ENCODE measurements at regions not wholly inside any gene's neighbourhood (a gene's known extent, or its start where the extent isn't known, plus 50 kb on each side); places are given as distances from the start of the nearest gene placed in this dataset.

GRCh38 chr5:153432583-153432982 lies 57.9 kb upstream of the GRIA1 start:
- Mint-ChIP-seq H3K4me1 (ENCODE audit: unreplicated experiment) (no peaks in the 10 kb centered on the region), H3K27ac (ENCODE audit: unreplicated experiment) (no peak overlapping the region), H3K9me3 (ENCODE audit: unreplicated experiment) (no peaks in the 10 kb centered on the region), H3K4me3 (ENCODE audit: unreplicated experiment) (no peak overlapping the region), H3K27me3 (ENCODE audit: unreplicated experiment) (peaks cover 13% of the 10 kb centered on the region), H3K36me3 (ENCODE audit: unreplicated experiment) (no peaks in the 10 kb centered on the region)
- no peak for DNase-seq (ENCODE audit: extremely low spot score, unreplicated experiment)
- no peak for TF ChIP-seq CTCF (IDR thresholded peaks at IDR 0.05)

GRCh38 chr5:153437251-153437650 lies 53.2 kb upstream of the GRIA1 start:
- Mint-ChIP-seq H3K9me3 (ENCODE audit: unreplicated experiment) (no peaks in the 10 kb centered on the region), H3K4me1 (ENCODE audit: unreplicated experiment) (peaks cover 8% of the 10 kb centered on the region), H3K27me3 (ENCODE audit: unreplicated experiment) (peaks cover 5% of the 10 kb centered on the region), H3K36me3 (ENCODE audit: unreplicated experiment) (no peaks in the 10 kb centered on the region), H3K4me3 (ENCODE audit: unreplicated experiment) (no peak overlapping the region), H3K27ac (ENCODE audit: unreplicated experiment) (no peak overlapping the region)
- TF ChIP-seq CTCF (IDR thresholded peaks at IDR 0.05) = no peak
- DNase-seq (ENCODE audit: extremely low spot score, unreplicated experiment) = no peak

DNA sequence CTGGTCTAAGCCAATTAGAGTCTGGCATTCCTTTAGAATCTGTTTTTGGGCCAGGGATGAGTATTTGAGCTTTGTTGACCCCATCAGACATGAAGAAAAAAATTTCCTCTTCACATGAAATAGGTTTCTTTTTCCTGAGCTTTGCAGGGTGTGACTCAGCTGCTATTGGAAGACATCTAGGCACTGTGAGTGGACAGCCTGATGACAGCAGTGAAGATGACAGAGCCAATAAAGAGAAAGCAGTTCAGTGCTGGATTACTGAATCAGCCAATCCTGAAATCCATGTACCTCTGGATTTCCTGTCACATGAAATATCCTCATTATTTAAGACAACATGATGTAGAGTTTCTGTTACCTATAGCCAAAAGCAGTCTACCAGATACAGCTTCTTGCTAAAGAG lies 51.3 kb upstream of the GRIA1 start:
- peaks cover 5% of the 10 kb centered on the region for H3K27me3 Mint-ChIP-seq (ENCODE audit: unreplicated experiment)
- no peaks in the 10 kb centered on the region for H3K36me3 Mint-ChIP-seq (ENCODE audit: unreplicated experiment)
- no peak overlapping the region for H3K27ac Mint-ChIP-seq (ENCODE audit: unreplicated experiment)
- TF ChIP-seq CTCF (IDR thresholded peaks at IDR 0.05) = no peak
- H3K9me3 Mint-ChIP-seq (ENCODE audit: unreplicated experiment) = no peaks in the 10 kb centered on the region
- peaks cover 11% of the 10 kb centered on the region for H3K4me1 Mint-ChIP-seq (ENCODE audit: unreplicated experiment)
- no peak for DNase-seq (ENCODE audit: extremely low spot score, unreplicated experiment)
- H3K4me3 Mint-ChIP-seq (ENCODE audit: unreplicated experiment) = no peak overlapping the region

Data from osteocyte (in vitro differentiated cells).